H9 (cell line): ENCODE measurements at regions not wholly inside any gene's neighbourhood (a gene's known extent, or its start where the extent isn't known, plus 50 kb on each side); places are given as distances from the start of the nearest gene placed in this dataset.

ENCODE experiments used
- DNase-seq: peaks from one replicate; pipeline ENCODE4 v3.0.0-alpha.2; 2017
- H2AFZ ChIP-seq: one replicate; pipeline ENCODE4 v1.6.1; 2013; ENCODE audit warnings: mild to moderate bottlenecking, low read length, control low read depth, moderate library complexity
- H2AK5ac ChIP-seq: 2 replicates; pipeline ENCODE4 v1.6.1; 2013; ENCODE audit warnings: low read length, control low read depth, mixed read lengths; ENCODE audit not compliant: insufficient read length
- H2BK120ac ChIP-seq: one replicate; pipeline ENCODE4 v1.6.1; 2013; ENCODE audit warnings: low read depth, mild to moderate bottlenecking, low read length, control low read depth, inconsistent platforms; ENCODE audit not compliant: poor library complexity, severe bottlenecking
- H2BK12ac ChIP-seq: 2 replicates; pipeline ENCODE4 v1.6.1; 2013; ENCODE audit warnings: low read length, control low read depth, mixed read lengths, low read depth; ENCODE audit not compliant: insufficient read length
- H2BK15ac ChIP-seq: 2 replicates; pipeline ENCODE4 v1.6.1; 2013; ENCODE audit warnings: low read depth, low read length, control low read depth
- H2BK20ac ChIP-seq: one replicate; pipeline ENCODE4 v1.6.1; 2013; ENCODE audit warnings: low read depth, mild to moderate bottlenecking, low read length, control low read depth, inconsistent platforms; ENCODE audit not compliant: poor library complexity, severe bottlenecking
- H2BK5ac ChIP-seq: 2 replicates; pipeline ENCODE4 v1.6.1; 2013; ENCODE audit warnings: low read length, control low read depth, mixed read lengths; ENCODE audit not compliant: insufficient read length
- H3K14ac ChIP-seq: 2 replicates; pipeline ENCODE4 v1.6.1; 2013; ENCODE audit warnings: low read length, control low read depth; ENCODE audit not compliant: insufficient read depth
- H3K18ac ChIP-seq: 2 replicates; pipeline ENCODE4 v1.6.1; 2013; ENCODE audit warnings: low read depth, mild to moderate bottlenecking, mixed read lengths, low read length, control low read depth; ENCODE audit not compliant: insufficient read length
- H3K23ac ChIP-seq: 2 replicates; pipeline ENCODE4 v1.6.1; 2013; ENCODE audit warnings: low read length, control low read depth, mixed read lengths, low read depth; ENCODE audit not compliant: insufficient read length
- H3K23me2 ChIP-seq: 2 replicates; pipeline ENCODE4 v1.6.1; 2013; ENCODE audit warnings: low read depth, mild to moderate bottlenecking, mixed read lengths, low read length, control low read depth; ENCODE audit not compliant: insufficient read length, poor library complexity, severe bottlenecking
- H3K27ac ChIP-seq: 2 replicates; pipeline ENCODE4 v1.5.1; 2013; ENCODE audit warnings: low read length, control low read depth, mixed read lengths, low read depth; ENCODE audit not compliant: insufficient read length
- H3K27me3 ChIP-seq: 2 replicates; pipeline ENCODE4 v1.6.1; 2013; ENCODE audit warnings: low read length, control low read depth, inconsistent platforms; ENCODE audit not compliant: insufficient read depth
- H3K4ac ChIP-seq: 2 replicates; pipeline ENCODE4 v1.6.1; 2013; ENCODE audit warnings: low read depth, mild to moderate bottlenecking, control low read depth, inconsistent platforms, low read length, moderate library complexity
- H3K4me1 ChIP-seq: 2 replicates; pipeline ENCODE4 v1.6.1; 2013; ENCODE audit warnings: low read length, control low read depth, inconsistent platforms; ENCODE audit not compliant: insufficient read depth
- H3K4me2 ChIP-seq: 2 replicates; pipeline ENCODE4 v1.6.1; 2013; ENCODE audit warnings: low read length, control low read depth, mixed read lengths; ENCODE audit not compliant: insufficient read length, insufficient read depth
- H3K56ac ChIP-seq: 2 replicates; pipeline ENCODE4 v1.6.1; 2013; ENCODE audit warnings: low read depth, mild to moderate bottlenecking, mixed read lengths, low read length, control low read depth; ENCODE audit not compliant: insufficient read length
- H3K79me1 ChIP-seq: 2 replicates; pipeline ENCODE4 v1.6.1; 2013; ENCODE audit warnings: low read depth, mild to moderate bottlenecking, moderate library complexity, low read length, control low read depth, inconsistent platforms; ENCODE audit not compliant: insufficient read depth, poor library complexity, severe bottlenecking
- H3K79me2 ChIP-seq: 2 replicates; pipeline ENCODE4 v1.6.1; 2013; ENCODE audit warnings: low read length, control low read depth, inconsistent platforms; ENCODE audit not compliant: insufficient read depth
- H3K9ac ChIP-seq: 2 replicates; pipeline ENCODE4 v1.6.1; 2013; ENCODE audit warnings: low read length, control low read depth, mixed read lengths; ENCODE audit not compliant: insufficient read length; ENCODE audit errors: extremely low read depth
- H3K9me3 ChIP-seq: one replicate; pipeline ENCODE4 v1.6.1; 2013; ENCODE audit warnings: low read depth, low read length, inconsistent platforms; ENCODE audit not compliant: control insufficient read depth
- H3T11ph ChIP-seq: one replicate; pipeline ENCODE4 v1.6.1; 2013; ENCODE audit warnings: mild to moderate bottlenecking, low read length, control low read depth, inconsistent platforms
- H4K20me1 ChIP-seq: one replicate; pipeline ENCODE4 v1.6.1; 2013; ENCODE audit not compliant: control insufficient read depth, insufficient read length, insufficient read depth
- H4K5ac ChIP-seq: 2 replicates; pipeline ENCODE4 v1.6.1; 2013; ENCODE audit warnings: low read depth, mild to moderate bottlenecking, mixed read lengths, low read length, control low read depth; ENCODE audit not compliant: insufficient read length
- H4K8ac ChIP-seq: replicated peaks from 2 replicates; pipeline ENCODE4 v1.6.1; 2013; ENCODE audit warnings: low read length, control low read depth, mixed read lengths, low read depth; ENCODE audit not compliant: insufficient read length
- H4K91ac ChIP-seq: 2 replicates; pipeline ENCODE4 v1.6.1; 2013; ENCODE audit warnings: low read depth, mild to moderate bottlenecking, moderate library complexity, mixed read lengths, low read length, control low read depth; ENCODE audit not compliant: insufficient read length
- H3K27ac Mint-ChIP-seq, 3 experiments: 2 replicates in 2 of 3; 3 replicates in 1 of 3; pipeline ENCODE4 v1.8.0; 2020 to 2021; ENCODE audit warnings: mixed read lengths in 3 of 3, mild to moderate bottlenecking in 1 of 3, moderate library complexity in 1 of 3
- H3K27me3 Mint-ChIP-seq: 2 replicates; pipeline ENCODE4 v1.8.0; 2021; ENCODE audit warnings: low read depth, mild to moderate bottlenecking, moderate library complexity, mixed read lengths
- H3K36me3 Mint-ChIP-seq, 3 experiments: 2 replicates in 2 of 3; 3 replicates in 1 of 3; pipeline ENCODE4 v1.8.0; 2020 to 2021; ENCODE audit warnings: low read depth in 3 of 3, mixed read lengths in 3 of 3; ENCODE audit not compliant: insufficient read depth in 1 of 3
- H3K4me1 Mint-ChIP-seq, 2 experiments: 2 replicates each; pipeline ENCODE4 v1.8.0; 2020; ENCODE audit warnings: mixed read lengths in 2 of 2
- H3K4me3 Mint-ChIP-seq, 2 experiments: 2 replicates in 1 of 2; 3 replicates in 1 of 2; pipeline ENCODE4 v1.8.0; 2020 to 2021; ENCODE audit warnings: mild to moderate bottlenecking in 2 of 2, mixed read lengths in 2 of 2, moderate library complexity in 1 of 2
- H3K9me3 Mint-ChIP-seq, 2 experiments: 2 replicates in 1 of 2; 3 replicates in 1 of 2; pipeline ENCODE4 v1.8.0; 2020; ENCODE audit warnings: mild to moderate bottlenecking in 2 of 2, mixed read lengths in 2 of 2, moderate library complexity in 1 of 2
- CTCF ChIP-seq: fragments of 200-600 bp; sonication (generic); conservative IDR thresholded peaks from 3 replicates; pipeline ENCODE4 v1.8.0; 2021; ENCODE audit warnings: antibody characterized with exemption, mild to moderate bottlenecking
- WGBS: extraction: QIAGEN DNeasy Blood & Tissue Kit; methylation state at CpG from one replicate; pipeline ENCODE4 v1.1.7; 2013; ENCODE audit warnings: missing lambda C conversion rate, low lambda C conversion rate, mixed read lengths; ENCODE audit not compliant: insufficient read length; ENCODE audit errors: extremely low coverage; 5-methylcytosine and 5-hydroxymethylcytosine counted together

GRCh38 chr4:3675251-3676115 lies 90.7 kb upstream of the ADRA2C start:
- Histone ChIP-seq H2AFZ (no peak overlapping the region), H3K23me2 (no peaks in the 10 kb centered on the region), H3K27ac (no peak overlapping the region), H3K79me2 (no peaks in the 10 kb centered on the region), H3K4ac (no peak overlapping the region), H3K4me2 (no peak overlapping the region), H2BK120ac (no peak overlapping the region), H2BK15ac (no peak overlapping the region), H3K4me1 (no peaks in the 10 kb centered on the region), H3T11ph (no peak overlapping the region), H3K9me3 (no peaks in the 10 kb centered on the region), H3K27me3 (no peaks in the 10 kb centered on the region; the same call in 1 of the 2 replicates), H2BK5ac (no peak overlapping the region), H2BK12ac (no peak overlapping the region), H3K23ac (no peak overlapping the region), H4K8ac (no peak overlapping the region), H3K56ac (no peak overlapping the region), H4K91ac (no peak overlapping the region), H4K20me1 (no peaks in the 10 kb centered on the region), H4K5ac (no peak overlapping the region), H3K14ac (no peak overlapping the region), H3K9ac (no peak overlapping the region), H2BK20ac (no peak overlapping the region), H3K18ac (no peak overlapping the region), H2AK5ac (no peak overlapping the region), H3K79me1 (no peaks in the 10 kb centered on the region)
- no peak overlapping the region for H3K4me3 Mint-ChIP-seq
- peak; percentile 76 for DNase-seq
- H3K27me3 Mint-ChIP-seq, result peaks cover 14% of the 10 kb centered on the region
- peaks cover 2 to 6% of the 10 kb centered on the region in 2 experiments; a peak in 4 of 5 replicates for H3K9me3 Mint-ChIP-seq
- H3K4me1 Mint-ChIP-seq, result peaks cover 5 to 15% of the 10 kb centered on the region in 2 experiments; a peak in 2 of 4 replicates
- TF ChIP-seq CTCF, result peak; percentile 45
- WGBS, result no CpG with 5 or more reads among the region's 32 CpGs
- no peaks in the 10 kb centered on the region; a peak in 1 of 7 replicates for H3K36me3 Mint-ChIP-seq
- no peak overlapping the region for H3K27ac Mint-ChIP-seq
